DND-41 (cell line): ENCODE measurements at regions not wholly inside any gene's neighbourhood (a gene's known extent, or its start where the extent isn't known, plus 50 kb on each side); places are given as distances from the start of the nearest gene placed in this dataset.

Experiments
- EZH2 ChIP-seq: IDR thresholded peaks from 3 replicates; pipeline ENCODE4 v1.6.1; 2012; ENCODE audit warnings: borderline replicate concordance, low read depth, mild to moderate bottlenecking, moderate library complexity, low read length, inconsistent platforms; ENCODE audit not compliant: severe bottlenecking
- TF ChIP-seq, protein P1 (sequence below): IDR thresholded peaks from 2 replicates; pipeline ENCODE4 v1.5.1; 2012; ENCODE audit warnings: borderline replicate concordance, low read length, moderate library complexity, mild to moderate bottlenecking; ENCODE audit not compliant: poor library complexity, severe bottlenecking; ENCODE audit errors: extremely low read depth

DNA sequence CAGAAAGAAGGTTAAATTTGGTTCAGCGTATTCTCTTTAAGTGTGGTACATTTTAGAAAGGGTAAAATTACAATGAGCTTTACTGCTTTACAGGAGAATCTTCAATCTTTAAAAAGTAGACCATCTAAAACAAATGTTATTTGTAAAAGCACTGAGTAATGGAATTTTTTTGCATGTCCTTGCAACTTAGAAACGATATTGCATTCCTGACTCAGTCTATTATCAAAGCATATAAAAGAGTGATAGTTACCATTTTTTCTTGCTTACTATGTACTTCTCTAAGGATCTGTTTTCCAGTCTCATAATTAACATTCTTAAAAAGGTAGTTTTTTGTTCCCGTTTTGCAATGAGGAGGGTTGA lies 55.5 kb upstream of the TNFAIP8 start:
- TF ChIP-seq, protein P1, sequence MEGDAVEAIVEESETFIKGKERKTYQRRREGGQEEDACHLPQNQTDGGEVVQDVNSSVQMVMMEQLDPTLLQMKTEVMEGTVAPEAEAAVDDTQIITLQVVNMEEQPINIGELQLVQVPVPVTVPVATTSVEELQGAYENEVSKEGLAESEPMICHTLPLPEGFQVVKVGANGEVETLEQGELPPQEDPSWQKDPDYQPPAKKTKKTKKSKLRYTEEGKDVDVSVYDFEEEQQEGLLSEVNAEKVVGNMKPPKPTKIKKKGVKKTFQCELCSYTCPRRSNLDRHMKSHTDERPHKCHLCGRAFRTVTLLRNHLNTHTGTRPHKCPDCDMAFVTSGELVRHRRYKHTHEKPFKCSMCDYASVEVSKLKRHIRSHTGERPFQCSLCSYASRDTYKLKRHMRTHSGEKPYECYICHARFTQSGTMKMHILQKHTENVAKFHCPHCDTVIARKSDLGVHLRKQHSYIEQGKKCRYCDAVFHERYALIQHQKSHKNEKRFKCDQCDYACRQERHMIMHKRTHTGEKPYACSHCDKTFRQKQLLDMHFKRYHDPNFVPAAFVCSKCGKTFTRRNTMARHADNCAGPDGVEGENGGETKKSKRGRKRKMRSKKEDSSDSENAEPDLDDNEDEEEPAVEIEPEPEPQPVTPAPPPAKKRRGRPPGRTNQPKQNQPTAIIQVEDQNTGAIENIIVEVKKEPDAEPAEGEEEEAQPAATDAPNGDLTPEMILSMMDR = no peak
- no peak for TF ChIP-seq EZH2
